OCI-LY1 (cell line): ENCODE measurements at regions not wholly inside any gene's neighbourhood (a gene's known extent, or its start where the extent isn't known, plus 50 kb on each side); places are given as distances from the start of the nearest gene placed in this dataset.

Source experiments
- H2AFZ ChIP-seq: fragments of 200-600 bp; sonication (generic), shearing (Covaris generic); 2 replicates; pipeline ENCODE4 v1.6.0; 2014; ENCODE audit warnings: antibody characterized with exemption, mild to moderate bottlenecking, low read length
- H3F3A ChIP-seq: fragments of 200-600 bp; sonication (generic), shearing (Covaris generic); 2 replicates; pipeline ENCODE4 v1.6.0; 2014; ENCODE audit warnings: mild to moderate bottlenecking, antibody characterized with exemption, low read length, moderate library complexity; ENCODE audit not compliant: insufficient read depth
- H3K27ac ChIP-seq: fragments of 200-600 bp; sonication (generic); 2 replicates; pipeline ENCODE4 v1.5.1; 2014; ENCODE audit warnings: low read length, mixed run types, mild to moderate bottlenecking, low read depth; ENCODE audit not compliant: poor library complexity, severe bottlenecking
- H3K27me3 ChIP-seq: fragments of 200-600 bp; sonication (generic); 2 replicates; pipeline ENCODE4 v1.6.0; 2014; ENCODE audit warnings: antibody characterized with exemption, mild to moderate bottlenecking, low read length, moderate library complexity; ENCODE audit not compliant: insufficient read depth
- H3K36me3 ChIP-seq: fragments of 200-600 bp; sonication (generic); 2 replicates; pipeline ENCODE4 v1.6.1; 2014; ENCODE audit warnings: mild to moderate bottlenecking, antibody characterized with exemption, low read length, moderate library complexity, mixed read lengths; ENCODE audit not compliant: insufficient read depth
- H3K4me1 ChIP-seq: fragments of 200-600 bp; sonication (generic); 2 replicates; pipeline ENCODE4 v1.5.1; 2014; ENCODE audit warnings: mild to moderate bottlenecking, low read length, moderate library complexity; ENCODE audit not compliant: insufficient read depth, severe bottlenecking
- H3K4me2 ChIP-seq: fragments of 200-600 bp; sonication (generic), shearing (Covaris generic); 2 replicates; pipeline ENCODE4 v1.6.1; 2014; ENCODE audit warnings: low read length
- H3K4me3 ChIP-seq: fragments of 200-600 bp; sonication (generic); 2 replicates; pipeline ENCODE4 v1.5.1; 2014; ENCODE audit warnings: low read length, low read depth, mild to moderate bottlenecking, mixed read lengths; ENCODE audit not compliant: poor library complexity, severe bottlenecking
- H3K79me2 ChIP-seq: fragments of 200-600 bp; shearing (Covaris generic); 2 replicates; pipeline ENCODE4 v1.6.1; 2016; ENCODE audit warnings: mixed run types, low read length, mixed read lengths; ENCODE audit not compliant: insufficient read depth
- H3K9ac ChIP-seq: fragments of 200-600 bp; sonication (generic), shearing (Covaris generic); 2 replicates; pipeline ENCODE4 v1.6.1; 2014; ENCODE audit warnings: mild to moderate bottlenecking, low read length, mixed read lengths
- H3K9me2 ChIP-seq: fragments of 200-600 bp; sonication (generic), shearing (Covaris generic); 2 replicates; pipeline ENCODE4 v1.6.1; 2014; ENCODE audit warnings: low read depth, mild to moderate bottlenecking, low read length, mixed read lengths
- H3K9me3 ChIP-seq: fragments of 200-600 bp; shearing (Covaris generic); 2 replicates; pipeline ENCODE4 v1.6.1; 2014; ENCODE audit warnings: low read length, mixed read lengths
- H4K20me1 ChIP-seq: fragments of 200-600 bp; sonication (generic), shearing (Covaris generic); 2 replicates; pipeline ENCODE4 v1.6.0; 2016; ENCODE audit warnings: mild to moderate bottlenecking, low read length; ENCODE audit not compliant: insufficient read depth
- CTCF ChIP-seq: fragments of 200-600 bp; sonication (generic), shearing (Covaris generic); IDR thresholded peaks from 2 replicates; pipeline ENCODE4 v1.5.1; 2017; ENCODE audit warnings: mild to moderate bottlenecking, antibody characterized with exemption, low read length, moderate library complexity, mixed read lengths
- EZH2 ChIP-seq: fragments of 200-600 bp; sonication (generic), shearing (Covaris generic); IDR thresholded peaks from 2 replicates; pipeline ENCODE4 v1.8.0; 2017; ENCODE audit warnings: borderline replicate concordance, mixed run types, mild to moderate bottlenecking, antibody characterized with exemption, low read length, moderate library complexity, mixed read lengths

GRCh38 chr21:36532769-36533467, 53.0 kb upstream of the CLDN14 start:
- Histone ChIP-seq H2AFZ (no peak overlapping the region), H3K9me3 (no peaks in the 10 kb centered on the region), H3K79me2 (no peaks in the 10 kb centered on the region), H3F3A (no peaks in the 10 kb centered on the region), H3K36me3 (no peaks in the 10 kb centered on the region), H4K20me1 (no peaks in the 10 kb centered on the region), H3K9ac (no peak overlapping the region), H3K27ac (no peak overlapping the region), H3K4me3 (no peak overlapping the region), H3K4me2 (no peak overlapping the region), H3K9me2 (no peaks in the 10 kb centered on the region), H3K27me3 (no peaks in the 10 kb centered on the region; the same call in 1 of the 2 replicates), H3K4me1 (no peaks in the 10 kb centered on the region)
- no peak for TF ChIP-seq EZH2
- TF ChIP-seq CTCF, result no peak

GRCh38 chr21:36533468-36533848, 53.5 kb upstream of the CLDN14 start:
- H3K36me3 ChIP-seq, result no peaks in the 10 kb centered on the region
- no peak overlapping the region for H3K27ac ChIP-seq
- H3K4me1 ChIP-seq, result no peaks in the 10 kb centered on the region
- H3K4me2 ChIP-seq, result no peak overlapping the region
- H2AFZ ChIP-seq, result no peak overlapping the region
- no peaks in the 10 kb centered on the region for H3K9me2 ChIP-seq
- no peak overlapping the region for H3K9ac ChIP-seq
- no peaks in the 10 kb centered on the region for H3F3A ChIP-seq
- no peaks in the 10 kb centered on the region for H3K79me2 ChIP-seq
- no peaks in the 10 kb centered on the region for H4K20me1 ChIP-seq
- no peak overlapping the region for H3K4me3 ChIP-seq
- TF ChIP-seq CTCF, result no peak
- no peak for TF ChIP-seq EZH2
- H3K9me3 ChIP-seq, result no peaks in the 10 kb centered on the region
- H3K27me3 ChIP-seq, result no peaks in the 10 kb centered on the region; the same call in 1 of the 2 replicates

DNA sequence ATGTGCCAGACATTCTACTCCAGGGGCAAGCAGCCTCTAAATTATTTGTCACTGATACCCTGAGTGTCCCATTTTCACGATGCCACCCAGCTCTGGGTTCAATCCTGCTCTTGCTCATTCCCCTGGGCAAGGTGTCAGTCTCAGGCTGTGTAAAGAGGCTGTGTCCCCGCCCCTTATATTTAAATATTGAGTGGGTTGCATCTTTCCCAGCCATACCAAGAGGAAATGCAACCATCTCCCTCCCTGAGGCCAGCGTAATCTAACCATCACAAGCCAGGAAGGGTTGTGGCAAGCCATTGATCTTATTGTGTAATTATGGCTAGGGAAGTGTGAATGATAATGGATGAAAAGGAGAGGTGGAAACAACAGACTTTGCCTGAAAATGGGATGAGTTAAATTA, 54.7 kb upstream of the CLDN14 start:
- no peaks in the 10 kb centered on the region; the same call in 1 of the 2 replicates for H3K27me3 ChIP-seq
- H3K4me1 ChIP-seq, result no peaks in the 10 kb centered on the region
- H3K9ac ChIP-seq, result no peak overlapping the region
- no peak overlapping the region for H3K4me2 ChIP-seq
- no peaks in the 10 kb centered on the region for H3K79me2 ChIP-seq
- H3K4me3 ChIP-seq, result no peak overlapping the region
- no peaks in the 10 kb centered on the region for H3K9me2 ChIP-seq
- H2AFZ ChIP-seq, result no peak overlapping the region
- no peak for TF ChIP-seq EZH2
- TF ChIP-seq CTCF, result no peak
- H3K36me3 ChIP-seq, result no peaks in the 10 kb centered on the region
- H3F3A ChIP-seq, result no peaks in the 10 kb centered on the region
- H4K20me1 ChIP-seq, result no peaks in the 10 kb centered on the region
- H3K9me3 ChIP-seq, result no peaks in the 10 kb centered on the region
- no peak overlapping the region for H3K27ac ChIP-seq
